Chondrocyte (in vitro differentiated cells): ENCODE measurements at regions not wholly inside any gene's neighbourhood (a gene's known extent, or its start where the extent isn't known, plus 50 kb on each side); places are given as distances from the start of the nearest gene placed in this dataset.
A peak's percentile ranks its signal among the peaks of the same experiment; 100 is the strongest.

ENCODE experiments used
- DNase-seq: peaks from one replicate; pipeline ENCODE4 v3.0.0; 2021; ENCODE audit warnings: mixed read lengths, low spot score
- H3K27ac Mint-ChIP-seq: one replicate; pipeline ENCODE4 v1.8.0; 2021; ENCODE audit warnings: mild to moderate bottlenecking, moderate library complexity, mixed read lengths; ENCODE audit not compliant: unreplicated experiment
- H3K27me3 Mint-ChIP-seq: 2 replicates; pipeline ENCODE4 v1.8.0; 2021; ENCODE audit warnings: low read depth, mixed read lengths
- H3K36me3 Mint-ChIP-seq: 2 replicates; pipeline ENCODE4 v1.8.0; 2021; ENCODE audit warnings: low read depth, mixed read lengths
- H3K4me1 Mint-ChIP-seq: 2 replicates; pipeline ENCODE4 v1.8.0; 2021; ENCODE audit warnings: low read depth, mild to moderate bottlenecking, mixed read lengths
- H3K4me3 Mint-ChIP-seq: one replicate; pipeline ENCODE4 v1.8.0; 2021; ENCODE audit warnings: mild to moderate bottlenecking, moderate library complexity, mixed read lengths; ENCODE audit not compliant: unreplicated experiment
- H3K9me3 Mint-ChIP-seq: 2 replicates; pipeline ENCODE4 v1.8.0; 2021; ENCODE audit warnings: low read depth, mixed read lengths
- CTCF ChIP-seq: fragments of 200-600 bp; sonication (generic); IDR thresholded peaks from 2 replicates; pipeline ENCODE4 v1.5.0; 2021; ENCODE audit warnings: antibody characterized with exemption, mild to moderate bottlenecking, moderate library complexity

DNA sequence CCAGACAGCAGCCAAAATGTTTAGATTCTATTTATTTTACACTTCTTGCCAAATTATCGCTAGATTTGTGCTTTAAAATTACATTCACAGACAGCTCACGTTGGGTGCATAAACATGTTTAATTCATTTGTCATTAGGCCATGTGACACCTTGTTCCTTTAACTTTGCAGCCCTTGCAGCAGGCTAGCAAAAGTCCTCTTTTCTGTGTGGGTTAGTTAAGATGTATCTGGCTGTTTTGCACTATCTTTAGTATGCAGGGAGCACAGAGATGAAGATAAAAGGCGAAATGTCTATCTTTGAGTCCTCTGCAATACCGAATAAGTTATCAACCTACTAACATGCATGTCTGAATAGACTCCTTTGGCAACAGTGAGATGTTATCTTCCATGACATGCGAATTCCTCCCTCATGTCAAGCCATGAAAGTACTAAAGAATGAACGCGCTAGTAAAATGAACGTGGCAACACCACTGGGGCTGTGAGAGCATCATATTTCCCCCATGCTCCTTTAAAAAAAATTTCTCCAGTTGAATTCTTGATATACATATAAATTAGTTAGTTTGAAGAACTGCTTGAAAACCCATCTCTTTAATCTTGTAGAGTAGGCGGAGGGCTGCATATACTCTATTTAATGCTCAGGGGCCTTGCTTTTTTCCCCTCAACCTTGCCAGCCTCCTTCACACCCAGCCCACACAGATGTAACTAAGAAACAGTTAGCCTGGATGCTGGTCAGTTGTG is 620.4 kb upstream of the NR2F2 start:
- no peak for TF ChIP-seq CTCF
- no peak overlapping the region for H3K4me3 Mint-ChIP-seq
- no peaks in the 10 kb centered on the region for H3K36me3 Mint-ChIP-seq
- DNase-seq: no peak
- H3K4me1 Mint-ChIP-seq: peaks cover 17% of the 10 kb centered on the region
- H3K9me3 Mint-ChIP-seq: peaks cover 5% of the 10 kb centered on the region
- no peak overlapping the region for H3K27ac Mint-ChIP-seq
- no peaks in the 10 kb centered on the region for H3K27me3 Mint-ChIP-seq

GRCh38 chr15:95712785-95713184 is 617.7 kb upstream of the NR2F2 start:
- Mint-ChIP-seq H3K4me1 (peaks cover 37% of the 10 kb centered on the region), H3K27ac (no peak overlapping the region), H3K4me3 (no peak overlapping the region), H3K36me3 (no peaks in the 10 kb centered on the region), H3K27me3 (no peaks in the 10 kb centered on the region), H3K9me3 (no peaks in the 10 kb centered on the region)
- TF ChIP-seq CTCF: no peak
- no peak for DNase-seq

DNA sequence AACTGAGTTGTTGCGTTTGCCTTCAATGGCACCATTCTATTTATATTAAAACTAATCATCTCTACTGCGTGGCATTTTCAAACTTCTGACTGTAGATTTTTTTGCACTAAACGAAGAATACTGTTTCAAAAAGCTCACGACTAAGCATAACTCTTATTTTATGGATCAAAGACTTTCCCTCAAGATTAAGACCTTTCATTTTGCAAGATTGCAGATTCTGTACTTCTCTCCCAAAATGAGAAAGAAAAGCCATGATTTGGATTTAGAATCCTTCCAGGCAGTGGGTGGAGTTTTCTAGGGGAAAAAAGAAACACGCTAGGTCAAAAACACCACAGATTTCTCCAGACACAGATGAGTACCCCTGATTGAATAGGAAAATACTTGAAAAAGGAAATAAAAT is 617.2 kb upstream of the NR2F2 start:
- no peak overlapping the region for H3K4me3 Mint-ChIP-seq
- H3K36me3 Mint-ChIP-seq: no peaks in the 10 kb centered on the region
- no peak for DNase-seq
- no peaks in the 10 kb centered on the region for H3K27me3 Mint-ChIP-seq
- no peak overlapping the region for H3K27ac Mint-ChIP-seq
- H3K9me3 Mint-ChIP-seq: no peaks in the 10 kb centered on the region
- no peak for TF ChIP-seq CTCF
- peaks cover 38% of the 10 kb centered on the region for H3K4me1 Mint-ChIP-seq

DNA sequence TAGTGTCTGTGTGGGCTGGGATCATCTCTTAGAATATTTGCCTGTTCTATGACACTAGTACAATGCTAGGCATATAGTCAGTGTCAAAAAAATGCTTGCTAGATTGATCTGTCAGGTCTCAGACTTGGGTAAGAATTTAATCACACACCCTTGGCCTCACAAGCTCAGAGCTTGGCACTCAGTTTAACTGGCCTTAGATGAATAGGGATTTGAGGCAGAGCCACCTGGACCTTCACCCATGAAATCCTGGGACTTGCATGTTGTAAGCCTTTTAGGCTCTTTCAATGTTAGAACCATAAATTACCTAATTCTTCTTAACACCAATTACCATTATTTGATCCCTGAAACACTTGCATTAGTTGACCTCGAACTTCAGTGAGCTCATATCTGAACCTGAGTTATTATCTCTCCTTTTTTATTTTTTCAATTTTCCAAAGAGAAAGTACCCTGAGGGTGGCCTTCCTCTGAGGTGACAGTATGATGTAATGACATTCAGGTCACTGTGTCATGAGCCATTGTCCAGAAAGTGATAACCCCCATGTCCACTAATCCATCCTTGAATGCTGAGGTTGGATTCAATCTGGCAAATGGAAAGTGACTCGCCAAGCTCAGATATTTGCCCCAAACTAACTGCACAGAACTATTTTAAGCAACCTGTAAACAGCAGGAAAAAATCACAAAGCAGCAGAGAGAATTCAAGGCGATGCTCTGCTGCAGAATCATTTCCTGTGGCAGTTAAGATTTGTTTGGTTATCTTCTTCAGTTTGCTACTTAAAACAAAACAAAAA is 615.2 kb upstream of the NR2F2 start:
- no peak overlapping the region for H3K4me3 Mint-ChIP-seq
- H3K36me3 Mint-ChIP-seq: no peaks in the 10 kb centered on the region
- peaks cover 41% of the 10 kb centered on the region for H3K4me1 Mint-ChIP-seq
- no peak for TF ChIP-seq CTCF
- H3K27me3 Mint-ChIP-seq: no peaks in the 10 kb centered on the region
- H3K27ac Mint-ChIP-seq: no peak overlapping the region
- H3K9me3 Mint-ChIP-seq: no peaks in the 10 kb centered on the region
- no peak for DNase-seq

GRCh38 chr15:95715906-95716656 is 614.4 kb upstream of the NR2F2 start:
- no peak for TF ChIP-seq CTCF
- Mint-ChIP-seq H3K27ac (peak overlapping the region; percentile 23), H3K4me3 (no peak overlapping the region), H3K4me1 (peaks cover 41% of the 10 kb centered on the region), H3K9me3 (no peaks in the 10 kb centered on the region), H3K36me3 (no peaks in the 10 kb centered on the region), H3K27me3 (no peaks in the 10 kb centered on the region)
- no peak for DNase-seq
